DND-41 (cell line): ENCODE measurements at regions not wholly inside any gene's neighbourhood (a gene's known extent, or its start where the extent isn't known, plus 50 kb on each side); places are given as distances from the start of the nearest gene placed in this dataset.

ENCODE experiments used
- ATAC-seq: fragments of 200-7000 bp; cut with Tn5 transposase; 3 replicates; pipeline ENCODE4 v1.9.1; 2021; ENCODE audit warnings: low read depth; ENCODE audit not compliant: insufficient read depth
- DNase-seq: peaks from one replicate; pipeline ENCODE4 v3.0.0-alpha.2; 2020
- H2AFZ ChIP-seq: 2 replicates; pipeline ENCODE4 v1.6.0; 2012; ENCODE audit warnings: low read depth, low read length
- H3K27ac ChIP-seq: 2 replicates; pipeline ENCODE4 v1.5.1; 2012; ENCODE audit warnings: low read length, inconsistent platforms
- H3K27me3 ChIP-seq: fragments of 200-600 bp; sonication (generic); 2 replicates; pipeline ENCODE4 v1.6.0; 2012; ENCODE audit warnings: low read length, mild to moderate bottlenecking, inconsistent platforms; ENCODE audit not compliant: insufficient read depth, poor library complexity
- H3K36me3 ChIP-seq: 2 replicates; pipeline ENCODE4 v1.5.1; 2012; ENCODE audit warnings: low read length, inconsistent platforms; ENCODE audit not compliant: insufficient read depth
- H3K4me1 ChIP-seq: 2 replicates; pipeline ENCODE4 v1.5.1; 2012; ENCODE audit warnings: mild to moderate bottlenecking, low read length; ENCODE audit not compliant: insufficient read depth
- H3K4me2 ChIP-seq: 2 replicates; pipeline ENCODE4 v1.6.0; 2012; ENCODE audit warnings: mild to moderate bottlenecking, moderate library complexity, low read length, inconsistent platforms; ENCODE audit not compliant: insufficient read depth
- H3K4me3 ChIP-seq, 2 experiments: fragments of 200-600 bp in 1 of 2; shearing (Covaris generic) in 1 of 2; 2 replicates each; pipeline ENCODE4 v1.5.1; 2012 to 2016; ENCODE audit warnings: inconsistent platforms in 2 of 2, low read length in 2 of 2, mild to moderate bottlenecking in 2 of 2, low read depth in 1 of 2, moderate library complexity in 1 of 2
- H3K79me2 ChIP-seq: 2 replicates; pipeline ENCODE4 v1.6.0; 2012; ENCODE audit warnings: low read length, inconsistent platforms; ENCODE audit not compliant: insufficient read depth
- H3K9ac ChIP-seq: 2 replicates; pipeline ENCODE4 v1.6.0; 2012; ENCODE audit warnings: low read depth, mild to moderate bottlenecking, inconsistent platforms, low read length, moderate library complexity
- H3K9me3 ChIP-seq: 2 replicates; pipeline ENCODE4 v1.5.1; 2012; ENCODE audit warnings: low read length, moderate library complexity, mild to moderate bottlenecking, inconsistent platforms; ENCODE audit not compliant: insufficient read depth, severe bottlenecking
- H4K20me1 ChIP-seq: 2 replicates; pipeline ENCODE4 v1.6.0; 2012; ENCODE audit warnings: low read length; ENCODE audit not compliant: insufficient read depth
- CTCF ChIP-seq: IDR thresholded peaks from 2 replicates; pipeline ENCODE4 v1.5.1; 2012; ENCODE audit warnings: borderline replicate concordance, low read length, moderate library complexity, mild to moderate bottlenecking; ENCODE audit not compliant: poor library complexity, severe bottlenecking; ENCODE audit errors: extremely low read depth
- EZH2 ChIP-seq: IDR thresholded peaks from 3 replicates; pipeline ENCODE4 v1.6.1; 2012; ENCODE audit warnings: borderline replicate concordance, low read depth, mild to moderate bottlenecking, moderate library complexity, low read length, inconsistent platforms; ENCODE audit not compliant: severe bottlenecking

- no peaks in the 10 kb centered on the region for H4K20me1 ChIP-seq
- no peak overlapping the region for H3K4me3 ChIP-seq
- H3K9me3 ChIP-seq = no peaks in the 10 kb centered on the region
- no peaks in the 10 kb centered on the region for H3K36me3 ChIP-seq
- H3K79me2 ChIP-seq = no peaks in the 10 kb centered on the region
- no peaks in the 10 kb centered on the region for H3K4me1 ChIP-seq
- H3K4me2 ChIP-seq = no peak overlapping the region
- no peaks in the 10 kb centered on the region for H3K27me3 ChIP-seq
- TF ChIP-seq CTCF (no peak), EZH2 (no peak)
- DNase-seq (no peak), ATAC-seq (no peak)
- H2AFZ ChIP-seq = no peak overlapping the region
- H3K9ac ChIP-seq = no peak overlapping the region
- no peak overlapping the region for H3K27ac ChIP-seq
Observed at GRCh38 chr17:77569846-77570564, 388.5 kb upstream of the TNRC6C start.

- H3K4me1 ChIP-seq = no peaks in the 10 kb centered on the region
Observed at GRCh38 chr17:77570565-77570898, 388.0 kb upstream of the TNRC6C start.

GRCh38 chr17:77571155-77571981 is 387.1 kb upstream of the TNRC6C start:
- TF ChIP-seq CTCF = no peak
- TF ChIP-seq EZH2 = no peak
- H3K27ac ChIP-seq = no peak overlapping the region
- DNase-seq = no peak
- H3K79me2 ChIP-seq = no peaks in the 10 kb centered on the region
- no peak for ATAC-seq
- H3K4me2 ChIP-seq = no peak overlapping the region
- no peak overlapping the region for H3K4me3 ChIP-seq
- H3K36me3 ChIP-seq = no peaks in the 10 kb centered on the region
- no peaks in the 10 kb centered on the region for H3K9me3 ChIP-seq
- H3K27me3 ChIP-seq = no peaks in the 10 kb centered on the region
- no peaks in the 10 kb centered on the region for H3K4me1 ChIP-seq
- no peak overlapping the region for H3K9ac ChIP-seq
- H2AFZ ChIP-seq = no peak overlapping the region
- no peaks in the 10 kb centered on the region for H4K20me1 ChIP-seq

More at GRCh38 chr17:77570565-77570898, 388.0 kb upstream of the TNRC6C start:
- Histone ChIP-seq H3K36me3 (no peaks in the 10 kb centered on the region), H3K4me3 (no peak overlapping the region), H3K79me2 (no peaks in the 10 kb centered on the region), H3K4me2 (no peak overlapping the region), H2AFZ (no peak overlapping the region), H3K27ac (no peak overlapping the region), H3K9ac (no peak overlapping the region), H3K27me3 (no peaks in the 10 kb centered on the region), H4K20me1 (no peaks in the 10 kb centered on the region), H3K9me3 (no peaks in the 10 kb centered on the region)
- ATAC-seq (no peak), DNase-seq (no peak)
- no peak for TF ChIP-seq CTCF
- no peak for TF ChIP-seq EZH2
